NCI-H2227 (cell line): ENCODE measurements at regions not wholly inside any gene's neighbourhood (a gene's known extent, or its start where the extent isn't known, plus 50 kb on each side); places are given as distances from the start of the nearest gene placed in this dataset.

Experiments used
- DNase-seq: peaks from one replicate; lab custom pipeline; 2025; ENCODE audit not compliant: unreplicated experiment; lab: John Stamatoyannopoulos, UW

DNA sequence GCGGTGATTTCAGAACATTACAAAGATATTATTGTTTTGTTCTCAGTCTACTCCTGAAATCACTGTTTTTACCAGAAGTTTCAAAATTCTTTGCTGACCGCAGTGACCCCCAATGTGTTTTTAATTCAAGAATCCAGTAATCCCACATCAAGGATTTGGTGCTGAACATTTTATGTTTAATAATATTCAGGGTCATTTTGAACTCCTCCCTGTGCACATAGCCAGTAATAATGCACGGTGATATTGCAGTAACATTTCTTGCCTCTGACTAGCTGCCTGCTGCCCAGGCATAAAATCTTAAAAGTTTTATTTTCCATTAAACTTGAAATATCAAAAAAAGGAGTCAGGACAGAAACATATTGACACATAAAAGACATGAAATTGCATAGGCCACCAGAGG, 443.4 kb upstream of the NCAM2 start:
- DNase-seq: no peak

DNA sequence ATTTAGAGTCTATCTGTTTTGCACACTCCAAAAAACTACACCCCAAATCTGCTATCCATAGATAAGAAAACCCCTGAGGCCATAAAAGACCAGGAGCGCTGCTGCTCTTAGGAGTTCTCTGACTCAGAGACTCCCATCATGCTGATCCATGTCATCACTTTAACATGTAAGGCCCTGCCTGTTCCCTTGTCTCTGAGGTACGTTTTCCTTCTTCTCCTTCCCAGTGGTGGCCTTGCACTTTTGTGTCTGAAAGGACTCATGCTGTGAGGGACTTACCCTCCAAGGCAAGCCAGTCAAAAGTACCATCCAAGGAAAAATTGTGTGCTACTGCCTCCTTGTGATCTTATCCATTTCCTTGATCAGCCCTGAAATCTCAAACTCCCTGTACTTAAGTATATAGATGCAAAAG, 427.4 kb upstream of the NCAM2 start:
- no peak for DNase-seq

DNA sequence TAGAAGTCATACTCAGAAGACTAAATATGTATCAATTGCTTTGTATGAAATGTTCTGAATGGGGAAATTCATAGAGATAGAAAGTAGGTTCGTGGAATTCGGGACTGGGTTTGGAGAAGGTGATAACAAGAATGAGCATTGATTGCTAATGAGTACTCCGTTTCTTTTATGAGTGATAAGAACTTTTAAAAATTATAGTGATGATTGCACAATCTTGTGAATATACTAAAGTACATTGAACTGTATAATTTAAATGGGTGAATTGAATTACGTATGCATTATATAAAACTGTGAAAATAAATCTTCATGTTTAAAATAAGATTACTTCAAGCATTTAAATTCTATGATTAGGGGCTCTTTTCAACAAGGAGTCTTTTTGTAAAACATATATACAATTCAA, 425.6 kb upstream of the NCAM2 start:
- no peak for DNase-seq

DNA sequence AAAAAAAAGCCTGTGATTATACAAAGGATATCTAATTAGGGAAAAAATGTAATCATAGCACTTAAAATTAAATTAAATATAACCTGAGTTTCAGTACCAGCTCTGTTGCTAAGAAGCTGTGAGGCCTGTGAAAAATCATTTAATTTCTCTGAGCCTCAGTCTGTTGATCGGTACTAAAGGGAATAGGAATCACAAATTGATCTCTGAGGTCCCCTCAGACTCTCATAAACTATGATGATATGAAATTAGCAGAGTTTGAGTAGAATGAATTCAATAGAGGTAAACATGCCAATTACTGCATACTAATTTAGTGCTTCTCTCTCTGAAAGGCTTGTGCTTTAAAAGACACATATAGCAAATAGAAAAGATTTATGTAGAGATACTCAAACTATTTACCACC, 416.8 kb upstream of the NCAM2 start:
- no peak for DNase-seq

DNA sequence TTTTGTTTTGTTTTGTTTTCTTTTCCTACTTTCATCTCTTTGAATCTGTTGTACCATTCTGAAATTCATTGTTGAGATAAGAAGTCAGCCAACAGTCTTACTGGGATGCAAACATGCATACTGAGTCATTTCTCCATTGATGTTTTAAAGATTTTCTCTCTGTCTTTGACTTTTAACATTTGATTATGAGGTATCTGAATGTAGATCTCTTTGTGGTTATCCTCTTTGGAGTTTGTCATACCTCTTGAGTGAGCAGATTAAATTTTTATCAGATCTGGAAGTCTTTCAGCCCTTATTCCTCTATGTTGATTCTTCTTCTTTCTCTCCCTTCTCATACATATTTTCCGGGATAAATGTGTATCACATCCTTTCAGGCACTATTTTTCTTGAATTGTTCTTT, 406.9 kb upstream of the NCAM2 start:
- DNase-seq: no peak

DNA sequence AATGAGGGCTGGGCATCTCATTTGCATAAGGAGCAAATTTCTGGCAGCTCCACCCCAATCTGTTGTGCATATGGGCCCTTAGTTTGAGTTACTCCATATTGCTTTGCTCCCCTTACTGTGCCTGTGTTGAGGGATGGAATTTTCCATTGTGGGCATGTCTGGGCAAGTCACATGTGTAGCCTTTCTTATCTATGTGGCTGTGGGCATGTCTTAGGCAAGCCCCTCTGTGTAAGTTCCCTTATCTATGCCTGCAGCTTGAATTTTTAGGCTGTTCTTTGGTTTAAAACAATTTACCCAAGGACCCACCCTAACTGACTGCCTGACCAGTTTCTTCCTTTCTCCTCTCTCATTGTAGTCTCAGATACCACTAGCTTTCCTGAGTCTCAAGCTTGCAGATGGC, 405.7 kb upstream of the NCAM2 start:
- DNase-seq: no peak

DNA sequence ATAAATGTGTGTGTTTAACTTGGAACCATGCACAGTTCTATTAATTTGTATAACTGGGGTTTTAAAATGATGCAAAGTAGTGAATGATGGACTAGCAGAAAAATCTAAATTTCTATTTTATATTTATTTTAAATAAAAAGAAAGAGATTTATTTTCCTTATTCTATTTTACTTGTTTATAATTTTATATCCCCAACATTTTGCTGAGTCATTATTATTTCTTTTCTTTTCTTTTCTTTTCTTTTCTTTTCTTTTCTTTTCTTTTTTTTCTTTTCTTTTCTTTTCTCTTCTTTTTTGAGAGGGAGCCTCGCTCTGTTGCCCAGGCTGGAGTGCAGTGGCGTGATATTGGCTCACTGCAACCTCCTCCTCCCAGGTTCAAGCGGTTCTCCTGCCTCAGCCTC, 395.0 kb upstream of the NCAM2 start:
- DNase-seq: no peak

DNA sequence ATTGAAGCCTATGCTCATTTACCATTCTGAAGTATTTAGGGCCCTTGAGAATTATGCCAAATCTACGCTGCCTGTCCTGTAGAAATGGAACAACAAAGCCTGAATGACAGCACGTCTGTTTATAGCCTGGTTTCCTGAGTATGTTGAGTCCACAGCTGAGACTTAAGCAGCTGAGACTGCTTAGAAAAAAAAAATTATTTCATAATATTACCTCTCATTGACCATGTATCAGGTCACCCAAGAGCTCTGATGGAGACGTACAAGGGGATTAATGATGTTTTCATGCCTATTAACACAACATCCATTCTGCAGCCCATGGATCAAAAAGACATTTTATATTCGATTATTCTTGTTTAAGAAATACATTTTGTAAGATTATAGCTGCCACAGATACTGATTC, 387.2 kb upstream of the NCAM2 start:
- no peak for DNase-seq

DNA sequence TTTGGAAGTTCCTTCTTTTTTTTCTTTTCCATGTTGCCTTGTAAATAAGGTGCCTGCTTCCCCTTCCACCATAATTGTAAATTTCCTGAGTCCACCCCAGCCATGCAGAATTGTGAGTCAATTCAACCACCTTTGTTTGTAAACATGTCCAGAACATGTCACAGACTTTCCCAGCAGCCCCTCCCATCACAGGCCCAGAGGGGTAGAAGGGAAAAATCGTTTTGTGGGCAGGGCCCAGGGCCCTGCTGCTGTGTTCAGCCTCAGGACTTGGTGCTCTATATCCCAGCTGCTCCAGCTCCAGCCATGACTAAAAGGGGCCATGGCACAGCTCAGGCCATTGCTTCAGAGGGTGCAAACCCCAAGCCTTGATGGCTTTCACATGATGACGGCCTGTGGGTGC, 384.6 kb upstream of the NCAM2 start:
- no peak for DNase-seq

DNA sequence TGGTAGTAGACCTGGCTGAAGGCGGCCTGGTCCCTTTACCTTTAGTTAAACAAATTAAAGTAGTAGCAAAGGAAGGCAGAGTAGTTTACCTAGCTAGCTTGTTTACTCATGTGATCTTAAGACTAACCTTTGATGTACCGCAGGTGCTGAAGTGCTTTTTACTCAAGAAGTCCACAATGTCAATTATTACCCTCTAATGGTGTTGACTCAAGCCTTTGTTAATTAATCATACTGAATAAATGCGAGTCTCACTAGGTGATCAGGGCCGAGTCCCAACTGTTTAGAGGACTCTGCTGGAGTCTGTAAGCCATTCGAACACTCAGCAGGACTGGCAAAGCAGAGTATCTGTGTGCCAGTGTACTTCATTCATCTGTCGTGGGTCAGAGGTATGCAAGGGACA, 381.1 kb upstream of the NCAM2 start:
- no peak for DNase-seq

DNA sequence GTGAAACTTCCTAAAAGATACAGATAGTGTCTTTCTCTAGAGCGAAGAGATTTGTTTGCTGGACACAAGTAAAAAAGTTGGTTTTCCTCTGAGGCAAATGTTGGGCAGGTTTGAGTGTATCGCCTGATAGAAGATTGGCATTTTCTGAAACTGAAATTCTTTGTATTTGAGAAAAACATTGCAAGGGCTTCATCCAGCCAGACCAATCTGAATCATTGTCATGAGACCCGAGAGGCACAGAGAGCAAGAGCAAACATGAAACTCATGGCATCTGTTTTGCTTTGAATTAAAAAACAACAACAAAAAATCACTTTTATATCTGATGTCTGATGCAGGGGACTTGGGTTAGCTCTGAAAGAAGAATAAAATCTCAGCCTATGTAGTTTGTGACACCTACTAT, 379.3 kb upstream of the NCAM2 start:
- no peak for DNase-seq

DNA sequence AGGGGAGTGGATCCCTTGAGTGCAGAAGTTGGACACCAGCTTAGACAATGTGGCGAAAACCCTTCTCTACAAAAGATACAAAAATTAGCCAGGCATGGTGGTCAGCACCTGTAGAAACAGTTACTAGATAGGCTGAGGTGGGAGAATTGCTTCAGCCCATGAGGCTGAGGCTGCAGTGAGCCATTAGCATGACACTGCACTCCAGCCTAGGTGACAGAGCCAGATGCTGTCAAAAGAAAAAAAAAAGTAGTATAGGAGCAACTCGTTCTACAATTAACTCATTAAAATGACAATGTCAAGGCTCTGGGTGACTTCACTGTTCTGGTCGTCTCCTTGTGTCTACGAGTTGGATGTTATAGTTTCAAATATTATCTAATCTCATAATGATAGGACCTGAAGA, 370.6 kb upstream of the NCAM2 start:
- DNase-seq: no peak

DNA sequence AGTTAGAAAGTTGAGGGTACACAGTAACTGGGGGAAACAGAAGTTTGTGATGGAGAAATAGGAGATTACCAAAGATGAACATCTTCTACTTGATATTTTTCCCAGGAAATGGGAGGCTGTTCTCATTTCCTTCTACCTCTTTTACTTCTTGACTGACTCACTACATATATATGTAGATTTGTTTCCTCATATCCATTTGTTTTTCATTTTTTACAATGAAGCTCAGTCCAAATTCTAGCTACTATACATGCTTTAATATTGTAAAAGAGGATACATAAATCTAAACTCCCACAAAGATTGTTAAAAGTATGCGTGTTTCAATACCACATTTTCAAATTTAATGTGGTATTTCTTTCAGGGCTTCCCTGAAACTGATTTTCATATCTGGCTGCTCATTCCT, 366.6 kb upstream of the NCAM2 start:
- DNase-seq: no peak

DNA sequence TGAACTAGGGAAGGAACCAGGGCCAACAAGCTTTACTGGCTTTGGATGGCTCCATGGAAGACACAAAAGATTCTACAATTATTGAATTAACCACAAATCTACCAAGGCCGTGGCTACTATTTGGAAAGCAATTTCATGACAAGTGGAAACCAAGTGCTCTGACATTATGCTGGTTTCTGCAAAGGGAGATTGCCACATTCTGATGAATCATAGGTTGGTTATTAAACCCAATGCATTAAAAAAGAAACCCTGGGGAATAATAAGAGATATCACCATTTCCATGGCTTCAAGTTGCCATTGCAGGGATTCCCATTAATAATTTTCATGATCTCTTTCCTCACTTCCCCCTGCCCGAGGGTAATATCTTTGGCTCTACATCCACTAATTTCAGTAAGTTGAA, 359.2 kb upstream of the NCAM2 start:
- DNase-seq: no peak

DNA sequence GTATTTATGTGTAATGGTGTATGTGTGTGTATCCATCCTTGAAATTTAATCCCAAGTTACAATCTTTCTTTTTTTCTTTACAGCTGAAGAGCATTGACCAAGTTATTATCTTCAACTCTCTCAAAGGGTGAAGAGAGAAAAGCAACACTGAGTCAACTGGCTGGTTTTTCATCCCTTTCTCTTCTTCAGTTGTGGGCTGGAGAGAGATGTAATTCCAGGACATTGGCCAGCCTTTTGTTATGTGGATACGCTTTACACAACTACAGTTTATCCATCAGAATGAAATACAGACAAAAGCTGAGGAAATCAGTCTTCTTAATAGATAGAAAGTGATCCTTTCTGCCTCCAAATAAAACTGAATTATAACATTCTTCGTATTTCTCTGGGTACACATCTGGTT, 357.0 kb upstream of the NCAM2 start:
- DNase-seq: no peak

DNA sequence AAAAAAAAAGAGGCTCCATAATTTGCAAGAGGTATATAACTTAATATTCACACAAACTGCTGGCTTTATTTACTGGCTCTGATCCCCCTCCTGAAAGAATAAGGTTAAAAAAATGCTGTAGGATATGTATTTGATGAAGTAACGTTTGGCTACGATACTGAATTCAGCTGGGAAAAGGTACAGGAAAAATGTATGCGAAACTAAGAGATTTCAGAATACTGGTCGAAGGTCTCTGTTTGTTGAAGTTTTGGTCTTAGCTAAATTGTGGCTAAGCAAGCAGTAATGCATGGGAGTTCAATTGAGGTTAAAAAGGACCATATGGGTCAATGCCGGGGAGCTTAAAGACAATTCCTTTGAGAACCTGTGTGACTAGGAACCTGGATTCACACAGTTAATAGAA, 355.5 kb upstream of the NCAM2 start:
- no peak for DNase-seq

DNA sequence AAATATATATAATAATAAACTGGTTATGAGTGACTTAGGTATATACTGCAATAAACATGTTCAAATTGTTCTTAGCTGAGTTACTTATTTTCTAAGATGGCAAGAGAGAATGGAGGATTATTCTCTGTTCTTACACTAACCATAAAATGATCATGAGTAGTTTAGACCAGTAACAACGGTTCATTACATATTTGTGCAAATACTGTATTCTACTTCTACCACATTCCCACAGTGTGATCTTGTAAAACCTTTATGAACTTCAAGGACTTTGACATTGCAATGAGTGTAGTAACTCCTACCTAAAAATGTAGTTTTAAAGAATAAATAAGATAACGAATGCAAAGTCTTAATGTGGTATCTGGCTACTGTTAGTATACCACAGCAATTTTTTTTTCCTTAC, 353.7 kb upstream of the NCAM2 start:
- no peak for DNase-seq

DNA sequence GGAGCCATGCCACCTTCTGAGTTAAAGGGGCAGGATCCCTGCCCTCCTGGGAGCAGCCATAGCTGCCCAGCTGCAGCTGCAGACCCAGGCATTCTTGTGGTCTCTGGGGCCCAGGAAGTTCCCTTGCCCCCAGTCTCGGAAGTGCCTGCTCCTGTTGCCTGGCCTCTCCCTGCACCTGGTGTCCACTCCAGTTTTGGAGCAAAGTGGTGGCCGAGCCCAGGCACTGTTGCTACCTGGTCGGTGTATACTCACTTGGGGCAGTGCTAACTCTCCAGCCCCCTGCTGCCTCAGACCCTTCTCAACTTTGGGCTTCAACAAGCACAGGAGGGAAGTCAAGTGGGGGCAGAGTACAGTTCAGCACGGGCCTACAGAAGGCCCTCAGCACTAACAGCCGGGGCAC, 352.9 kb upstream of the NCAM2 start:
- no peak for DNase-seq

DNA sequence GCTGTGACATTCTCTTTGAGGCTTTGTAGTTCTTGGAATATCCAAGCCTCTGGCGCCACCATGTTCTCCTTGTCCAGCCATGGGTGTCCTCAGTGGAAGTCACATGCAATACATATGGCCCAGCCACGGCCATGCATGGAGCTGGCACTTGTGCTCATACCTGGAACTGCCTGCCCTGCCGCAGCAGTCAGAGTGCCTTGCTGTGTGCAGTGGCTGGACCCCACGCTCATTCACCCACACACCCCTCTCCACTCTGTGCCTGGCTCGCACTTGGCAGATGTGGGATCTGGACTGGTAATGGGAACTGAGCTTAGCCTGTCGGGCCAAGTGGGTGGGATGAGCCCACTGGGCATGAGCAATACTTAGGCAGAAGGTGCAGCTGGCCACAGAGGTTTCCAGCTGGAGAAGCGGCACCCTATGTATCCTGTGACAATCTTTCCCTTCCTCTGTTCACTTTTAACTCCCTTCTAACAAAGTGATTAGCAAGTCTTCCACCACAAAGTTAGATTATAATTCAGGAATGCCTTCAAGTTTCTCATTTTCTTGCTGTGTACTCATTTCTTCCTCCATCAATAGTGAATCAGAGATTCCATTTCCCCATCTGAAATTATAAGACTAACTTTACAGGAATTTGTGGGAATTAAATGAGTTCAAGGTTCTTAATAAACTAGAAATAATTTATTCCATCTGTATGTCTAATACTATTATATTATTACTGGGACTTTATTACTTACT, 351.6 kb upstream of the NCAM2 start:
- DNase-seq: no peak

DNA sequence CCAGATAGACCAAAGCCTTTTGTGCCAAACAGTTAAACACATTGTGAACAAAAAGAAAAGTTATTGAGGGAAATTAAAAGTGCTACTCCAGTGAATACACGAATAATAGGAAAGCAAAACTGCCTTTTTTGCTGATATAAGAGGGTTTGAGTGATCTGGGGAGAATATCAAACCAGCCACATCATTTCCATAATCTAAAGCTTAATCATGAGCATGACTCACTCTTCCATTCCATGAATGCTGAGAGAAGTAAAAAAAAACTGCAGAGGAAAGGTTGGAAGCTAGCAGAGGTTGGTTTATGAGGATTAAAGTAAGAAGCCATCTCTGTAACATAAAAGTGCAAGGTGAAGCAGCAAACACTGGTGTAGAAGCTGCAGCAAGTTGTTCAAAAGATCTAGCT, 350.6 kb upstream of the NCAM2 start:
- DNase-seq: no peak

DNA sequence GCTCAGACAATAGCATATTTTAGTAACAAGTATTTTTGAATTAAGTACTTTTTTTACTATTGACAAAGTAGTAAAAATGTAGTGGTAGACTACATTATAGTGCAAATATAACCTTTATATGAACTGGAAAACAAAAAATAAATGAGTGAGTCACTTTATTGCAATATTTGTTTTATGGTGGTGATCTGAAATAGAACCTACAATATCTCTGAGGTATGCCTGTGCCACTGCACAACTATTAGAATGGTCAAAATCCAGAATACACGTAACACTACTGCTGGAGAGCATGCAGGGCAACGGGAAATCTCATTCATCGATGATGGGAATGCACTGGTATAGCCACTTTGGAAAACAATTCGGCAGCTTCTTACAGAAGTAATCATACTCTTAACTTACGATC, 349.0 kb upstream of the NCAM2 start:
- DNase-seq: no peak

DNA sequence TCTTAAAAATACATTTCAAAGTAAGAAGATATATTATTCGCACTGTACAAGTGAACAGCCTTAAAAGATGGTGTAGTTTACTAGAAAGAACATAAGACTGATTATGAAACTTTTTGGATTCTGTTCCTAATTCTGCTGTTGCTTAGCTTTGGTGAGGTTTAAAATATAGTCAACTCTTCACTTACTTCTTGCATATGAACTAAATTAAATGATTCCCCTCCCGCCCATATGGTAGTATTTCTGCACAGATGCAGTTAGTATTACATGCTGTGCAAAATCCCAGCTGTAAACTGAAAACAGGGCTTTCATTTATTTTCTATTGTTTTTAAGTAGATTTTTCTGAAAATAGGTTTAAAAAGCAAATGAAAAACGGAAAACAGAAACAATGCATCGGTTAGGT, 345.4 kb upstream of the NCAM2 start:
- no peak for DNase-seq

DNA sequence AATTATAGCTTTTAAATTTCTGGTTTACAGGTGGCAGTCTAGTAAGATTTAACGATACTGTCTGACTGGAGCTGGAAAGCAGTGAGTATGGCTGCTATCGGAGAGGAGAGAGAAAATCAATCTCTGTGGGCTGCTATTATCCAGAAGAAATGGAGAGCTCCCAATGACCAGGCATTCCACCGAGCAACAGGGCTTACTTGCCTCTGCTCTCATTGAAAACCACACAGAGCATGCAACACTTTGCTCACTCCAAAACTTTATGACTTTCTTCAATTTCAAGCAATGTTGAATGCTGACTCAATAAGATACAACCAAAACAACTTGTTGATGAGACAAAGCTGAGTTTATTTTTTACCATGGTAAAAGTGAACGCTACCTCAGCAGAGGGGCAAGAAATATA, 337.0 kb upstream of the NCAM2 start:
- DNase-seq: no peak
